SK-N-SH (cell line): ENCODE measurements at regions not wholly inside any gene's neighbourhood (a gene's known extent, or its start where the extent isn't known, plus 50 kb on each side); places are given as distances from the start of the nearest gene placed in this dataset.
A peak's percentile ranks its signal among the peaks of the same experiment; 100 is the strongest.

Source experiments
- CTCF ChIA-PET: fragments of 300-600, 350-600 bp; formaldehyde crosslinking; extraction: SDS; loops from one replicate; lab custom pipeline; 2021; lab: Yijun Ruan, JAX
- POLR2A ChIA-PET: fragments of 350-600 bp; sonication (Branson Sonifier 250); formaldehyde crosslinking; extraction: SDS; loops from one replicate; lab custom pipeline; 2020; ENCODE audit warnings: antibody characterized with exemption, inconsistent platforms; lab: Yijun Ruan, JAX
- DNase-seq: peaks from one replicate; pipeline ENCODE4 v3.0.0; 2012
- H2AFZ ChIP-seq: fragments of 200-600 bp; sonication (generic); 2 replicates; pipeline ENCODE4 v1.8.1; 2016; ENCODE audit warnings: antibody characterized with exemption, mild to moderate bottlenecking, low read depth
- H3F3A ChIP-seq: fragments of 200-600 bp; sonication (generic); replicated peaks from 2 replicates; pipeline ENCODE3; 2016; ENCODE audit warnings: antibody characterized with exemption, mild to moderate bottlenecking; ENCODE audit not compliant: insufficient read depth
- H3K27ac ChIP-seq, 2 experiments: fragments of 200-500 bp in 1 of 2; fragments of 200-600 bp in 1 of 2; sonication (Bioruptor generic) in 1 of 2; sonication (generic), shearing (Covaris generic) in 1 of 2; 2 replicates each; pipeline versions ENCODE4 v1.5.1 to v1.6.1; 2014 to 2016; ENCODE audit warnings: low read depth in 2 of 2, inconsistent platforms in 1 of 2, low read length in 1 of 2, mild to moderate bottlenecking in 1 of 2, mixed read lengths in 1 of 2
- H3K27me3 ChIP-seq: fragments of 200-600 bp; sonication (generic), shearing (Covaris generic); 2 replicates; pipeline ENCODE4 v1.6.1; 2016; ENCODE audit warnings: mixed run types; ENCODE audit not compliant: insufficient read depth
- H3K36me3 ChIP-seq, 2 experiments: fragments of 200-500 bp in 1 of 2; fragments of 200-600 bp in 1 of 2; sonication (Bioruptor generic) in 1 of 2; sonication (generic) in 1 of 2; replicated peaks in 1 of 2; 2 replicates each; pipeline versions ENCODE3 to v1.5.1; 2014 to 2016; ENCODE audit warnings: low read length in 1 of 2, mild to moderate bottlenecking in 1 of 2; ENCODE audit not compliant: insufficient read depth in 2 of 2, control insufficient read depth in 1 of 2
- H3K4me1 ChIP-seq, 2 experiments: fragments of 200-500 bp in 1 of 2; fragments of 200-600 bp in 1 of 2; sonication (Bioruptor generic) in 1 of 2; sonication (generic), shearing (Covaris generic) in 1 of 2; 2 replicates each; pipeline versions ENCODE4 v1.5.1 to v1.6.1; 2014 to 2016; ENCODE audit warnings: low read depth in 1 of 2, low read length in 1 of 2, mixed run types in 1 of 2; ENCODE audit not compliant: insufficient read depth in 2 of 2, control insufficient read depth in 1 of 2
- H3K4me2 ChIP-seq: fragments of 200-600 bp; sonication (generic), shearing (Covaris generic); 2 replicates; pipeline ENCODE4 v1.6.1; 2017; ENCODE audit warnings: mixed run types
- H3K4me3 ChIP-seq, 2 experiments: fragments of 200-500 bp in 1 of 2; fragments of 200-600 bp in 1 of 2; sonication (Bioruptor generic) in 1 of 2; sonication (generic), shearing (Covaris generic) in 1 of 2; 2 replicates each; pipeline versions ENCODE4 v1.5.1 to v1.8.1; 2014 to 2016; ENCODE audit warnings: low read depth in 2 of 2, inconsistent platforms in 1 of 2, low read length in 1 of 2, mild to moderate bottlenecking in 1 of 2, mixed read lengths in 1 of 2, moderate library complexity in 1 of 2
- H3K79me2 ChIP-seq: fragments of 200-600 bp; sonication (generic); 2 replicates; pipeline ENCODE4 v1.8.1; 2017; ENCODE audit warnings: mild to moderate bottlenecking; ENCODE audit not compliant: insufficient read depth
- H3K9ac ChIP-seq: fragments of 200-600 bp; sonication (generic); 2 replicates; pipeline ENCODE4 v1.6.1; 2017; ENCODE audit warnings: mixed run types
- H3K9me2 ChIP-seq: fragments of 200-600 bp; sonication (generic); 2 replicates; pipeline ENCODE4 v1.6.1; 2017; ENCODE audit warnings: mixed run types
- H3K9me3 ChIP-seq: fragments of 200-600 bp; sonication (generic); 2 replicates; pipeline ENCODE4 v1.6.1; 2017; ENCODE audit warnings: mixed run types, mild to moderate bottlenecking, moderate library complexity
- H4K20me1 ChIP-seq: fragments of 200-600 bp; sonication (generic); 2 replicates; pipeline ENCODE4 v1.6.1; 2017; ENCODE audit warnings: mild to moderate bottlenecking, mixed run types; ENCODE audit not compliant: insufficient read depth
- CHD2 ChIP-seq: fragments of 150-350 bp; IDR thresholded peaks from 2 replicates; pipeline ENCODE4 v1.6.1; 2018; ENCODE audit warnings: low read length; ENCODE audit not compliant: partially characterized antibody
- CTCF ChIP-seq: fragments of 200-600 bp; sonication (generic); IDR thresholded peaks from 2 replicates; pipeline ENCODE4 v1.6.1; 2017; ENCODE audit warnings: antibody characterized with exemption, mild to moderate bottlenecking, moderate library complexity
- FOSL2 ChIP-seq: IDR thresholded peaks from 2 replicates; pipeline ENCODE4 v1.4.0; 2012; ENCODE audit warnings: low read depth, mild to moderate bottlenecking, moderate library complexity, borderline replicate concordance
- IRF3 ChIP-seq: fragments of 150-350 bp; IDR thresholded peaks from 2 replicates; pipeline ENCODE4 v1.6.1; 2016; ENCODE audit warnings: mild to moderate bottlenecking, low read depth, low read length
- JUND ChIP-seq: IDR thresholded peaks from 2 replicates; pipeline ENCODE4 v1.4.0; 2012
- NFIC ChIP-seq: IDR thresholded peaks from 2 replicates; pipeline ENCODE4 v1.4.0; 2012; ENCODE audit warnings: borderline replicate concordance
- NRF1 ChIP-seq: IDR thresholded peaks from 2 replicates; pipeline ENCODE4 v1.6.1; 2012; ENCODE audit warnings: low read depth, mild to moderate bottlenecking, low read length
- POLR2AphosphoS5 ChIP-seq: IDR thresholded peaks from 2 replicates; pipeline ENCODE4 v1.6.1; 2012; ENCODE audit warnings: low read depth, low read length
- REST ChIP-seq: IDR thresholded peaks from 2 replicates; pipeline ENCODE4 v1.6.1; 2012; ENCODE audit warnings: mild to moderate bottlenecking, low read depth, low read length, moderate library complexity
- RXRA ChIP-seq: IDR thresholded peaks from 2 replicates; pipeline ENCODE4 v1.4.0; 2012; ENCODE audit warnings: low read depth, mild to moderate bottlenecking, borderline replicate concordance
- SIN3A ChIP-seq: IDR thresholded peaks from 2 replicates; pipeline ENCODE4 v1.6.1; 2012; ENCODE audit warnings: low read depth, mild to moderate bottlenecking, low read length, moderate library complexity, borderline replicate concordance
- SMC3 ChIP-seq: IDR thresholded peaks from 2 replicates; pipeline ENCODE4 v1.6.1; 2012; ENCODE audit warnings: low read depth, low read length, improper control_type of control experiment
- USF2 ChIP-seq: fragments of 150-350 bp; IDR thresholded peaks from 2 replicates; pipeline ENCODE4 v1.6.1; 2017; ENCODE audit warnings: antibody characterized with exemption, low read length, low read depth, borderline replicate concordance
- WGBS: methylation state at CpG from one replicate; pipeline ENCODE4 v1.1.6; 2017; ENCODE audit warnings: low lambda C conversion rate; 5-methylcytosine and 5-hydroxymethylcytosine counted together

GRCh38 chr15:66844041-66844746, 142.2 kb downstream of the SMAD6 start:
- H3K9me3 ChIP-seq, result no peaks in the 10 kb centered on the region
- H3K4me2 ChIP-seq, result 0 out of 2 replicates have a peak overlapping the region, but pooled peaks have one; percentile 76
- H4K20me1 ChIP-seq, result no peaks in the 10 kb centered on the region
- POLR2A ChIA-PET, result no interaction called here
- no peak for DNase-seq
- H3K27ac ChIP-seq, result peak overlapping the region in 1 of 2 experiments; percentile 97; a peak in 1 of 4 replicates
- H2AFZ ChIP-seq, result no peak overlapping the region
- TF ChIP-seq SMC3 (no peak), POLR2AphosphoS5 (no peak), NFIC (no peak), JUND (no peak), REST (peak; percentile 76; the same call in 1 of the 2 replicates), NRF1 (no peak), CHD2 (no peak)
- TF ChIP-seq, all 33 proteins: peak for 1
- H3K36me3 ChIP-seq, result peaks cover 0 to 5% of the 10 kb centered on the region in 2 experiments
- 100% methylated on average over 7 of the region's 8 CpGs for WGBS
- H3K4me1 ChIP-seq, result peaks cover 7 to 19% of the 10 kb centered on the region in 2 experiments; a peak in 3 of 4 replicates
- H3K79me2 ChIP-seq, result peaks cover 31% of the 10 kb centered on the region
- H3F3A ChIP-seq, result peaks cover 26% of the 10 kb centered on the region
- H3K9ac ChIP-seq, result no peak overlapping the region
- H3K9me2 ChIP-seq, result no peaks in the 10 kb centered on the region
- H3K4me3 ChIP-seq, result no peak overlapping the region
- CTCF ChIA-PET, result interaction anchor here (0.9 to 3.6 kb wide), 6 partner anchors 8 to 226 kb away, joined by 3 to 17 read pairs (median 4); no protein-coding TSS in a partner anchor
- H3K27me3 ChIP-seq, result no peaks in the 10 kb centered on the region

GRCh38 chr15:66844747-66845145, 142.7 kb downstream of the SMAD6 start:
- Histone ChIP-seq H3K36me3 (peaks cover 0 to 5% of the 10 kb centered on the region in 2 experiments), H3K4me3 (no peak overlapping the region), H2AFZ (no peak overlapping the region), H3K79me2 (peaks cover 36% of the 10 kb centered on the region), H3K9me3 (no peaks in the 10 kb centered on the region), H3K9ac (no peak overlapping the region), H3K27me3 (no peaks in the 10 kb centered on the region), H3K27ac (no peak overlapping the region), H4K20me1 (no peaks in the 10 kb centered on the region), H3K4me1 (peaks cover 7 to 16% of the 10 kb centered on the region in 2 experiments; a peak in 3 of 4 replicates), H3F3A (peaks cover 20% of the 10 kb centered on the region), H3K4me2 (no peak overlapping the region), H3K9me2 (no peaks in the 10 kb centered on the region)
- ChIA-PET CTCF (interaction anchor here (1.2 to 3.6 kb wide), 4 partner anchors 8 to 226 kb away, joined by 3 to 17 read pairs (median 7); no protein-coding TSS in a partner anchor), POLR2A (no interaction called here)
- no peak for DNase-seq
- no peak for TF ChIP-seq IRF3
- no peak for TF ChIP-seq FOSL2
- TF ChIP-seq SIN3A, result no peak
- TF ChIP-seq USF2, result no peak
- TF ChIP-seq JUND, result no peak
- TF ChIP-seq CTCF, result no peak
- TF ChIP-seq REST, result no peak
- TF ChIP-seq RXRA, result no peak
- WGBS, result 100% methylated on average over 3 of the region's 5 CpGs
